Ecto neural progenitor cell (in vitro differentiated cells): ENCODE measurements at regions not wholly inside any gene's neighbourhood (a gene's known extent, or its start where the extent isn't known, plus 50 kb on each side); places are given as distances from the start of the nearest gene placed in this dataset.
"Not testable (repeated sequence)": the region's sequence is repeated elsewhere in the genome, so short reads cannot be mapped to it uniquely, and the experiment has no call there.

Experiments used
- DNase-seq: peaks from one replicate; pipeline ENCODE4 v3.0.0-alpha.2; 2018; ENCODE audit warnings: low spot score

- DNase-seq, result not testable (repeated sequence)
Measured at GRCh38 chr9:93879662-93880407, 75.3 kb downstream of the BARX1 start.

GRCh38 chr9:93875330-93875729 is 79.8 kb downstream of the BARX1 start:
- DNase-seq, result no peak

GRCh38 chr9:93874242-93874641 is 80.9 kb downstream of the BARX1 start:
- no peak for DNase-seq

GRCh38 chr9:93871286-93871685 is 83.9 kb downstream of the BARX1 start:
- no peak for DNase-seq

GRCh38 chr9:93869863-93870262 is 85.3 kb downstream of the BARX1 start:
- DNase-seq, result no peak

- no peak for DNase-seq
Measured at GRCh38 chr9:93869088-93869487, 86.1 kb downstream of the BARX1 start.

GRCh38 chr9:93865716-93866115 is 89.4 kb downstream of the BARX1 start:
- no peak for DNase-seq

- no peak for DNase-seq
Measured at GRCh38 chr9:93865245-93865644, 89.9 kb downstream of the BARX1 start.

GRCh38 chr9:93864840-93865239 is 90.3 kb downstream of the BARX1 start:
- DNase-seq, result no peak

GRCh38 chr9:93864032-93864431 is 91.1 kb downstream of the BARX1 start:
- no peak for DNase-seq

GRCh38 chr9:93862877-93863545 is 92.1 kb downstream of the BARX1 start:
- no peak for DNase-seq

- no peak for DNase-seq
Measured at GRCh38 chr9:93861736-93862358, 93.3 kb downstream of the BARX1 start.

GRCh38 chr9:93860694-93861658 is 94.2 kb downstream of the BARX1 start:
- peak; percentile 55 for DNase-seq

- DNase-seq, result no peak
Measured at GRCh38 chr9:93859431-93860215, 95.5 kb downstream of the BARX1 start.

GRCh38 chr9:93857528-93857927 is 97.6 kb downstream of the BARX1 start:
- no peak for DNase-seq

GRCh38 chr9:93852728-93853127 is 102.4 kb downstream of the BARX1 start:
- no peak for DNase-seq

- no peak for DNase-seq
Measured at GRCh38 chr9:93846349-93846748, 108.8 kb downstream of the BARX1 start.

- no peak for DNase-seq
Measured at GRCh38 chr9:93843396-93843795, 111.8 kb downstream of the BARX1 start.

GRCh38 chr9:93830606-93831005 is 124.5 kb downstream of the BARX1 start:
- DNase-seq, result no peak

GRCh38 chr9:93830012-93830596 is 125.1 kb downstream of the BARX1 start:
- no peak for DNase-seq
